HG03135 (cell line): ENCODE measurements at regions not wholly inside any gene's neighbourhood (a gene's known extent, or its start where the extent isn't known, plus 50 kb on each side); places are given as distances from the start of the nearest gene placed in this dataset.
"Not testable (repeated sequence)": the region's sequence is repeated elsewhere in the genome, so short reads cannot be mapped to it uniquely, and the experiment has no call there.

Experiments
- ATAC-seq: cut with Tn5 transposase; IDR thresholded peaks from one replicate; pipeline ENCODE4 v1.9.1; 2021; ENCODE audit warnings: mild to moderate bottlenecking, moderate library complexity; ENCODE audit not compliant: unreplicated experiment

DNA sequence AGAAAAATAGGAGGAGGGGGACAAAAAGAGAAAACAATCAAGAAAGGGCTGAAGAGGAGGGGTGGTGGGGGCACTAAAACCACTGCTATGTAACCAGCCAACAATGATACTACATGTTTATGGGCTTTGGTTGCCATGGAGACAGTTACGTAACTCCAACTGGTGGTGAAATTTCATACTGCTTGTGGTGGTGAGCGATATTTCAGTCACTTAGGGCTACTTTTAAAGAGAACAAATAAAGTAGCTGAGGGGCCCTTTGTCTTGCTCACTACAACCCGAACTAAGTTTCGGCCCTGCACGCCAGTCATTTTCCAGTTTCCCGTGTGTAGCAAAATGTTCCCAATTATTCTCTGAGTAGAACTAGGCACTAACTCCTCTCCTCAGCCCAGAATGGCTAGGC, 275.2 kb upstream of the EDA2R start:
- no peak for ATAC-seq

DNA sequence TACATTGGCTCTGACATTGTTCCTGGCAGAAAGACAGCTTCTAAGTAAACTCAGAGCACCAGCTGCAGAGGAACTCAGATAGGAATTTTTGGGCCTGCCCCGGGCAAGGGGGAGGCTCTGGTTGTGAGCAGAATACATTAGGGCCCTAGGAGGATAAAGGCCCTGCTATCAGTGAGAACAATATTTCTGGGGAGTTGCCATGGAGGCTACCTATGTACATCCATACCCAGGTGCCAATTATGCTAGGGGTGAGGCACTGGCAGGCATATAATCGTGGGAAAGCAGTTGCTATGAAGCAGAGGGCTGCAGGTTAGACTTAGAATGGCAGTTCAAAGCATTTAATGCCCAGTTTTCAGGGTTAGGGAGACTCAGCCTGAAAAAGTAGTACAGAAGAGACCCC, 273.5 kb upstream of the EDA2R start:
- ATAC-seq, result no peak

DNA sequence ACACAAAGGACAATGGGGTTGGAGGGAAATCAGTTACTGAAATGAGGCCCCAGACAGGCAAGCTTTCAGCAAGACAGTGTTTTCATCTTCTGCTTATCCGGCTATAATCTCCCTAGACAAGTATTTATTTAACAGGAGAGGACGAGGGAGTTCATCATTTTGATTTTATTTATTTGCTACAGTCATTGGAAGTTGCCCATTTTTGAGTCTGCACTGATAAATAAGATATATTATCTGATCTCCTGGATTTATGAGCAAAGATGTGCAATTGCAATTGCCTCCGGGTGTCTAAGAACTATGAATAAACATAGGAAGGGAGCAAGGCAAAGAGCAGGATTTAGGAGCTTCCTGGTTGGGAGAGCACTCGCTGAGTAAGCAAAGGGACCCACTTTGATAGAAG, 263.2 kb upstream of the EDA2R start:
- ATAC-seq, result no peak

DNA sequence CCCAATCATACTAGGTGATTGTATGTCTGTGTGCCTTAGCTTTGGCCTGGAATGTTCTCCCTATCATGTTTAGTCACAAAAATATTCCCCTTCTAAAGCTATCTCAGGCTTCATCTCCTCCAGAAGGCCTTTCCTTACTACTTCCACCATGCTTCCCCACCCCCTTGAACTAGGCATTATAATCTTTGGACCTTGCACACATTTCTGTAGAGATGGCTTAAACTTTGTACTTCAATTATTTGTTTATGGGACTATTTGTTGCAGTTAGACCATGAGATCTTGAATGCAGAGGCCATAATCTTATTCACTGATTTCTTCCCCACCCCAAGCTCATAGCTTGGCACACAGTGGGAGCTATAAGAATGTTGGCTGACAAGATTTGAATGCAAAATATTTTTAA, 262.0 kb upstream of the EDA2R start:
- ATAC-seq, result no peak

DNA sequence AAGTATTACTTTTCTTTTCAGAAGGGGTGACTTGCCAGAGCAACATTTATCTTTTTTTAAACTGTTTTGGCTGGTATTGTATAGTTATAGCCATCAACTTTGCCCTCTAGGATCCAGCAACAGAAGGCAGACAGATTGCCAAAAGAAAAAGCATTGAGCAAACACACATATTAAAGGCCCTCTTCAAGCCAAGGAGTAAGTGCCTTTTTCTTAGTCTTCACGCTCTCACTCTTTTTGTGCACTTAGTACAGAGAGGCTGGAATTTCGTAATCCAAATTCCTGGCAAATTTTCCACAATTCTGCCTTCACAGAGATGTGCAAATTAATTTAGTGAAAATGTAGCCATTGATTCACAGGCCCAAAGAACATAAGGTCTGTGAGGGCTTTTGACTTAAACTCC, 253.1 kb upstream of the EDA2R start:
- no peak for ATAC-seq

DNA sequence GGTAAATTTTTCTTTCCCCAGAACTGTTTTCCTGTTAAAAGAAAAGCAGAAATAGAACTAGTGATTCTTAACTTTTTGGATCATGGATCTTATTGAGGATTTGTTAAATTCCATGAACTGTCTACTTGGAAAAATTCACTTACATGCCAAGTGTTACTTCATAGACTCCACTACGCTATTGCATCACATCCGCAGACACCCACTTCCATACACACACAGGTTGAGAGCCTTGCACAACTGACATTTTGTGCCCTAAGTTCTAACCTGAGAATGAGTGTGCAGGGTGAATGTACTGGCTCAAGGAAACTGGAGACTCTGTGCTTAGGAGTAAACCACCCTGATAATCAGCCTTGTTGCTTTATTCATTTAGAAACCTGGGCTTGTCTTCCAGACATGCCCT, 250.5 kb upstream of the EDA2R start:
- no peak for ATAC-seq

DNA sequence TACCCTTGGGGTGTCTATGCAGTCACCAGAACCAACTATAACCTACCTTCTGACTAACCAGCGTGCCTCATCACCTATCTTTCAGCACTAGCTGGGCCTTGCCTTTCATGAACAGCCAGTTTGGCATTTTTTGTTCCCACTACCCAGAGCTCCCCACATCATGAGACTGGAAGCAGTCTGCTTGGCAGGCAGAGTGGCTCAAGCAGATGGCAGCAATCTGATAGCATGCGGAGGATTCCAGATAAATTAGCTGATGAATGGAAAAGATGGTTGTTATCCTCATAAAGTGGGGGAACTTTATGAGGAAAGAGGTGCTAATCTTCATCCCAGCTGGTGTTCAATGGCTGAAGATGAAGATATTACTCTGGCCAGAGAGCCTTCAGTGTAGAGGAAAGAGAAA, 243.2 kb upstream of the EDA2R start:
- no peak for ATAC-seq

DNA sequence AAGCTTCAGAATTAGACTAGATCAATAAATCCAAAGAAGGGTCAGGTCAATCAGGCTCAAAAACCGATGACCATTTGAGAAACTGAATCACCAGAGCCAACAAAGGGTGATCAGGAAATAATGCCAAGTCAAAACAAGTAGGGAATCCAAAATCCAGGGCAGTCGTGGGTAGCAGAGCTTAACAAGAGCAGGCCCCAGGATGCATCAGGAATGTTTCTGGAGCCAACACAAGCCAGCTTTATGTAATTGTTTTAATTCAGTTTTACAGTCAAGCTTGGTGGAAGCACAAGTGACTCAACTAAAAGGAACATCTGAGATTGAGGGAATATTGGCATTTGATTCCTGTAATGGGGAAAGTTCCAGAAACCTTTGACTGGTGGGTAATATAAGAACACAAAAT, 237.9 kb upstream of the EDA2R start:
- no peak for ATAC-seq

DNA sequence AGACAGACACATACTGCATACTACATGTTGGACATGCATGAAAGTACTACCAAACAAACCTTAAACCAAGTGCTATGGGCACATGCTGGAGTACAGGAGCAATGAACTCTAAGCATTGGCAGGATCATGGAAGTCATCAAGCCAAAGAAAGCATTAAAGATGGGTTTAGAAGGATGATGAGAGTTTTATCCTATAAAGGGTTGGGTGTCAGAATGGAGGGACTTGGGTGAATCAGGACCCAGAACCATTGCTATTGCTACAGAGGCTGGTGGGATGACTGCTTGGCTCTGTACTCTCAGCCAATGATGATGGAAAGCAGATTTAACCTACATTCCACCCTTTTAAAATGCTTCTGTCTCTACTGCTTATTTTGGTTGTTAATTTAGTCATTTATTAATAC, 233.9 kb upstream of the EDA2R start:
- no peak for ATAC-seq

DNA sequence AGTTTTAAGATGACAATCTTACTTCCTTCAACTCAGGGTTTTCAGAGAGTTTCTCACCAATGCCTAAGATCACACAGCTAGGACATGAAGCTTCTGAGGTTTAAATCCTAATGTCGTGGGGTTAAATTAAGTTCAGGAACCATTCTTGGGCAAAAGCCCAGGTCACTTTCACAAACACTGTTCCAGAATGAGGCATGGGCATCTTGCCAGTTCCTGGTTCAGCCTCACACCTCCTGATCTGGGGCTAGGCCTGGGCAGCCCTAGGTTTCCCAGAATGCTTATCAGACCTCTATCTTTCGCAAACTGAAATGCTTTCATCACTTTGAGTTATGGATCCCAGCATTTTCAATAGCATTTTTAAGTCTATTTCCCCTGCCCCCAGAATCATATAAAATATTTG, 224.8 kb upstream of the EDA2R start:
- no peak for ATAC-seq

DNA sequence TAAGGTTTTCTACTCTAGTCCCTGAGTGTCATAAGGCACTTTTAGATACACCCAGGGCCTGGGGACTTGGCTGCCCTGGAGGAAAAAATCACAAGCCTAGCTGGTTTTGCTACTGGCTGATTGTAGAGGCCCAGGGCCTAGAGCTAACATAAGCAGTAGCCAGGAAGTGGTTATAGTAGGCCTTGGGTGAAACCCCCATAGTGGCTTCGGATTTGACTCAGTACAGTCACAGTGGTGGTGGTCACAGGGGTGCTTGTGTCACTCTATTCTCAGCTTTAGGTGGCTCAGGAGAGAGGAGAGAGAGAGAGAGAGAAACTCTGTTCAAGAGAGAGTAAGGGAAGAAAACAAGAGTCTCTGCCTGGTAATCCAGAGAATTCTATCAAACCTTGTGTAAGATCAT, 194.5 kb upstream of the EDA2R start:
- ATAC-seq, result peak; percentile 93

DNA sequence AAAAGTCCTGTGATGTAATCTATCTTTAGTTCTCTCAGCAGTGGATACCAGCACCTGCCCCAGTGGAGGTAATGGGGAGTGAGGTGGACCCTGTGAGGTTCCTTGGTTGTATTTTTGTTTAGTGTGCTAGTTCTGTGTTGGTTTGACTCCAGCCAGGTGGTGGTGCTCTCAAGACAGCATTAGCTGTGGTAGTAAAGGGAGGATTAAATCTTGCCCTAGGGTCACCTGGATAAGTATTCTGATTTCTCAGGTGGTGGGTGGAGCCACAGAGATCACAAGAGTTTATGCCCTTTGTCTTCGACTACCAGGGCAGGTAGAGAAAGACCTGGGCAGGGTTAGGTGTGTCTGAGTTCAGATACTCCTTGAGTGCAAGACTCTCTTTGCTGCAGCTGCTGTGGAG, 176.3 kb upstream of the EDA2R start:
- no peak for ATAC-seq

DNA sequence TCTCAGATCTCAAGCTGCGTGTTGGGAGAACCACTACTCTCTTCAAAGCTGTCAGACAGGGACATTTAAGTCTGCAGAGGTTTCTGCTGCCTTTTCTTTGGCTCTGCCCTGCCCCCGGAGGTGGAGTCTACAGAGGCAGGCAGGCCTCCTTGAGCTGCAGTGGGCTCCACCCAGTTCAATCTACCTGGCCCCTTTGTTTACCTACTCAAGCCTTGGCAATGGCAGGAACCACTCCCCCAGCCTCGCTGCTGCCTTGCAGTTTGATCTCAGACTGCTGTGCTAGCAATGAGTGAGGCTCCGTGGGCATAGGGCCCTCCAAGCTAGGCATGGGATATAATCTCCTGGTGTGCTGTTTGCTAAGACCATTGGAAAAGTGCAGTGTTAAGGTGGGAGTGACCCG, 155.6 kb upstream of the EDA2R start:
- not testable (repeated sequence) for ATAC-seq

DNA sequence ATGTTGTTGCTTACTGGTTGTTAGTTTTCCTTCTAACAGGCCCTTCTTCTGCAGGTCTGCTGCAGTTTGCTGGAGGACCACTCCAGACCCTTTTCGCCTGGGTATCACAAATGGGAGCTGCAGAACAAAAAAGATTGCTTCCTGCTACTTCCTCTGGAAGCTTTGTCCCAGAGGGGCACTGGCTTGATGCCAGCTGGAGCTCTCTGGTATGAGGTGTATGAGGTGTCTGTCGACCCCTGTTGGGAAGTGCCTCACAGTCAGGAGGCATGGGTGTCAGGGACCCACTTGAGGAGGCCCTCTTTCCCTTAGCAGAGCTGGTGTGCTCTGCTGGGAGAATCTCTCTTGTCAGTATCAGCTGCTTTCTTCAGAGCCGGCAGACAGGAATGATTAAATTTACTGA, 127.4 kb upstream of the EDA2R start:
- ATAC-seq, result no peak

DNA sequence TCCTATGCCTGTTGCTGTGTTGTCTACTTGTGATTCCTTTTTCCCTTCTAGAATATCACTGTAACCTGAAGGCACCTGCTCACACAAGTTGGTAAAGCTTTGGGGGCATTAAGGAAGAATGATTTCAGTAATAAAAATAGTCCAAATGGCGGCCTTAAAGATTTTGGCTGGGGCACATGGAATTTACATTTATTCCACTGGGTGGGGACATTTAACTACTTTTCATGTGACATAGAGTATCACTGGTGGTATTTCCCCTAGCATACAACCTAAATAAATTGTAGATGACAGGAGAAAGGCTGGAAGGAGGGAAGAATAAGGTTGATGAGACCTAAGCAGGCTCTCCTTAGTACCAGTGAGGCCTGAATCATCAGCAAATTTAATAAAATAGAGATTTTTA, 121.8 kb upstream of the EDA2R start:
- ATAC-seq, result no peak

DNA sequence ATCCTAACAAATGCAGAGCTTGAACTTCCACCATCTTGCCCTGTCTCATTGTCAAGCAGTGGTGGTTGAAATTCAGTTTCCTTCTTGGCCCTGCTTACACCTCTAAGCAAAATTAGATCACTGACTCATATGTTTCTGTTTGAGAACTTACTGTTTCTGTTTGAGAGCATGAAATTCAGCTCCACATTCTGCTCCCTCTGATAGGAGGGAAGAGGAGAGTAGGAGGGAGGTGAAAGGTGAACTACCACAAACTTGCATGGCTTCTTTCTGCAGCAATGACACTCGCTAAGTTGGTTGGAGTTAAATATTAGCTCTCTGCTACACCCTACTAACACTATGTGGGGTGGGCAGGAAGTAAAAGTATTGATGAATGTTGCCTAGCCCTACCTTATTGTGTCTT, 117.8 kb upstream of the EDA2R start:
- ATAC-seq, result no peak

DNA sequence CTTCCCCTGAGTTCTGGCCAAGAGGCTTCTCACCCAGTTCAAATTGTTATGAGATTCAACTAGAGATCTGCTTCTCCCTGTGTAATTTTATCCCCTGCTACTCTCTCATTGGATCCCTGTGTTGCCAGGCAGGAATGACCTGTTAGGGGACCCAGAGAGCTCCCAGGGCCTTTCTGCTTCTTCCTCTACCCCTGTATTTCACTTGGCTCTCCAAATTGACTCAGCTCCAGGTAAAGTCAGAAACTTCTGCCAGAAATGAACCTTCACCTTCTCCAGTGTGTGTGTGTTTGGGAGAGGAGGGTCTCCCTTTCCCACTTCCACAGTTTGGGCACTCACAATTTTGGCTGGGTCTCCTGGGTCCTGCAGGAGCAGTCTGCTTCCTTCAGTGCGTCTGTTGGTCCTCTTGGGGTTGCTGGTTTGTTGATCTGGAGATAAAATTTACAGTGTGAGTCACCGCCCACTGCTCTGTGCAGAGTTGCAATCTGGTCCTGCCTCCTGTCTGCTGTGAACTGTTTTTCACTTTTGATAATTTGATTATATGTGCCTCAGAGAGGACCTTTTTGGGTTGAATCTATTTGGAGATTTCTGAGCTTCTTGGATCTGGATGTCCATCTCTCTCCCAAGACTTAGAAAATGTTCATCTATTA, 112.4 kb upstream of the EDA2R start:
- ATAC-seq, result no peak

DNA sequence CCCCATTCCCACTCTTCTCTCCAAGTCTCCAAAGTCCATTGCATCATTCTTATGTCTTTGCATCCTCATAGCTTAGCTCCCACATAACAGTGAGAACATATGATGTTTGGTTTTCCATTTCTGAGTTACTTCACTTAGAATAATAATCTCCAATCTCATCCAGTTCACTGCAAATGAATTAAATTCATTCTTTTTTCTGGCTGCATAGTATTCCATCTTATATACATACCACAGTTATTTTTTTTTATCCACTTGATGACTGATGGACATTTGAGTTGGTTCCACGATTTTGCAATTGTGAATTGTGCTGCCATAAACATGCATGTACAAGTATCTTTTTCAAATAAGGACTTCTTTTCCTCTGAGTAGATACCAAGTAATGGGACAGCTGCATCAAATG, 105.6 kb upstream of the EDA2R start:
- ATAC-seq, result not testable (repeated sequence)

DNA sequence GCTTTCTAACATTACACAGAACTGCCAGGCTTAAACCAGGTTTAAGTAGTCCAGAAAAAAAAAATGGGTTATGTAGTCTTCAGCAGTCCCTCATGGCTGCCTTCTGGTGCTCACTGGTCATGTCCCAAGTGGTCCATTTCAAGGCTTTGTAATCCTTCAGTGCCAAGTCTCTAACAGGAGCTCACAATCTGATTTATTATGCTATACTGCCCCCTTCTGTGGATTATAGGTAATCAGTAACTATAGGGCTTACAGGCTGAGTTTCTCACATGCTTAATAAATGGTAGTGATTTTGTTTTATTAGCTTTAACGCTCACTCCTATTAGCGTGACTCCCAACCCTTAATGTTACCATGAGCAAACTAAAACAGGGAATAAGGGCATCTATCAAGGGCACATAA, 92.5 kb upstream of the EDA2R start:
- no peak for ATAC-seq

DNA sequence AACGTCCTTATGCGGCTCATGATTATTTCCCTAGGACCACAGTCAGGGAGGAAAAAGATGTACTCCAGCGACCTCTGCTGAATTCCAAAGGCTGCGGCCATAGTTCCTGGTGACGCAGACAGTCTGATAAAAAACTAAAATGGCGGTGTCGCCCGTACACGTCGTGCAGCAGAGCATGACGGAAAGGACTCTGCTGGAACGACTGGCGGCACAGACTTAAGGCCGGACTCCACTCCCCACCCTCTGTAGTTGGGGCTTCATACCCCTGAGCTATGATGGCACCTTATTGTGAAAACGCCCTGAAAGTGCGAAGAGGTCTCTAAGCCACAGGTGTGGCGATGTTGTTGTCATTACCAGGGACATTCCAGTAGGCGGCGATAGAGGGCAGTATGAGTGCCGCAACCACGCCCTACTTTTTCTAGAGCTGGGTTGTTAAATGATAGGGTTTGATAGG, 90.0 kb upstream of the EDA2R start:
- ATAC-seq, result no peak

DNA sequence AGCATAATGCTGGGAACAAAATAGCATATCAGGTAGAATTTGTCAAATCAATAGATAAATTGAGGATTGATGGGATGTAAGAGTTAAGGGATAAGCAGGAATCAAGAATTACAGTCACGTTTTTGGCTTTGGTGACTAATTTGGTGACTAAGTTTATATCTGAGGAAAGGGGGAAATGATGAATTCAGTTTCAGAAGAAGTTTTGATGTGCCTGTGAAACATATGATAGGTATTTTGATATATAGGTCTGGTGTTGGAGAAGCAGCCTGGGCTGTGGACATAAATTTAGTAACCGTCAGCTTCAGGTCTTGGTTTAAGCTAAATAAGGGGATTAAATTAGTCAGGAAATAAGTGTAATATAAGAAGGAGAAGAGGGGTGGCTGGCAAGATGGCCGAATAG, 79.0 kb upstream of the EDA2R start:
- no peak for ATAC-seq

DNA sequence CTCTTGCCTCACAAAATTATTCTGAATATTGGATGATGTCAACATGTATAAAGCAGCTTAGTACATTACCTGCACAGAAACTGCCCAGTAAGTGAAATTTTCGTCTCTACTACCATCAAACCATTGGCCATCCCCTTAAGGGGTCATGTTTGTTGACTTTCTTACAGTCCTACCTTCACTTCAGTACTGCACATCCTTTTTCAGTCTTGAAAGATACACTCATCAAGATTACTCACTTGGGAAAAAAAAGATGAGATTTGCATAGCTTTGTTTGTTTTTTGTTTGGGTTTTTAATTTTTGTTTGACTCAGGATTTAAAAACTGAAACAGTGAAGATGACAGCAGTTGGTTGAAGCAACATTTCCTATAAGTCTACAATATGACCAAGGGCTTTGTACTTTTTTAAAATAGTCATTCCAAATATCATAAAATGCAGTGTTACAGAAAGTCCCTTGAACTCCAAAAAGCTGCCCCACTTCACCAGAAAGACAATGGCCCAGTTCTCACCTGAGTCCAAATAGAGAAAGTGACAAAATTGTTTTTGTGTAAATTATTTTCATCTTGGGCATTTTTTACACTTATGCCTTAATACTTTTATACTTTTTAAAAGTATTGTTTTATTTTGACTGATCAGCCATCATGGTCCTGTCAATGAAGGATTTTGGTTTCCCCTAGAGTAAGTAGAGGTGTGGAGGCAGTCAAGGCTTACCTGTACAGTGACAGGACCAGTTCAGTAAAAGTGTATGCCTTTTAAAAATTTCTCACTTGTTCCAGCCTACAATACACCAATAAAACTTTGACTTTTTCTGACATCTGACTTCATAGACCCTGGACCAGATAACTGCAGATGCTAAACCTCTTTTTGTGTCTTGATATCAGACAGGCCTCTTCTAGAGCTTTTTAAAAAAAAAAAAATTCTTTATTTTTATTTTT, 59.7 kb upstream of the EDA2R start:
- ATAC-seq, result no peak
